Uterus (tissue), 2 donors: ENCODE measurements at regions not wholly inside any gene's neighbourhood (a gene's known extent, or its start where the extent isn't known, plus 50 kb on each side); places are given as distances from the start of the nearest gene placed in this dataset.

ENCODE experiments used
- CTCF ChIP-seq, 4 experiments: fragments of 200-600 bp in 2 of 4; fragments of 450-650 bp in 2 of 4; sonication (generic) in 2 of 4; IDR thresholded peaks; one replicate each; pipeline ENCODE4 v1.5.1; 2016 to 2019; ENCODE audit warnings: antibody characterized with exemption in 4 of 4, mild to moderate bottlenecking in 2 of 4, moderate library complexity in 1 of 4
- POLR2A ChIP-seq, 2 donors: fragments of 450-650 bp; IDR thresholded peaks; one replicate each; pipeline ENCODE4 v1.6.1; 2016; ENCODE audit warnings: antibody characterized with exemption in 2 of 2, mild to moderate bottlenecking in 1 of 2, moderate library complexity in 1 of 2

GRCh38 chr6:66854014-66854413 lies 1147.0 kb upstream of the EYS start:
- TF ChIP-seq CTCF (IDR thresholded peaks at IDR 0.05) (no peak), POLR2A (IDR thresholded peaks at IDR 0.05) (no peak)
